Limb (tissue), 2 donors: ENCODE measurements at regions not wholly inside any gene's neighbourhood (a gene's known extent, or its start where the extent isn't known, plus 50 kb on each side); places are given as distances from the start of the nearest gene placed in this dataset.
"Not testable (repeated sequence)": the region's sequence is repeated elsewhere in the genome, so short reads cannot be mapped to it uniquely, and the experiment has no call there.

ENCODE experiments used
- DNase-seq, 2 donors: peaks; one replicate each; pipeline ENCODE4 v3.0.0-alpha.2; 2016; ENCODE audit errors: extremely low spot score in 2 of 2

- no peak for DNase-seq
These were observed 55.1 kb upstream of the F9 start for GRCh38 chrX:139475432-139475831.

GRCh38 chrX:139461945-139462344 is 68.6 kb upstream of the F9 start:
- DNase-seq = not testable (repeated sequence)

- no peak for DNase-seq
These were observed 75.8 kb upstream of the F9 start for GRCh38 chrX:139454743-139455142.

DNA sequence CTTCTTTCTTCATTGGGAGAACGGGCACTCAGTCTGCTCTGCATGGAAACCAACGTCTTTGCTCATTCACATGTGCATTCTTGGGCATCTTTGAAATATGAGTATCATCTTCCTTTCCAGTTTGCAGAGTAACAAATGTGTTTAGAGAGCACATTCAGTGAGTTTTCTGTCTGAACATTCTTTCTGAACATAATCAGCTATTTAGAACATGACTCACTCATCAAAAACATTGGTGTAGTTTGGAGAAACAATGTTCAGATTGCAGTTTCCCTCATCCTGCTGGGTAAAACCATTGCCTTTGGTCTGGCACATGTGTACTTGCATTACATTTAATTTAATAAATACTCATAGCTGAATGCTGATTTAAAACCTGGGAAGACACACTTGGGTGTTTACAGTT is 81.5 kb upstream of the F9 start:
- no peak for DNase-seq

GRCh38 chrX:139446832-139447231 is 83.7 kb upstream of the F9 start:
- no peak for DNase-seq

DNA sequence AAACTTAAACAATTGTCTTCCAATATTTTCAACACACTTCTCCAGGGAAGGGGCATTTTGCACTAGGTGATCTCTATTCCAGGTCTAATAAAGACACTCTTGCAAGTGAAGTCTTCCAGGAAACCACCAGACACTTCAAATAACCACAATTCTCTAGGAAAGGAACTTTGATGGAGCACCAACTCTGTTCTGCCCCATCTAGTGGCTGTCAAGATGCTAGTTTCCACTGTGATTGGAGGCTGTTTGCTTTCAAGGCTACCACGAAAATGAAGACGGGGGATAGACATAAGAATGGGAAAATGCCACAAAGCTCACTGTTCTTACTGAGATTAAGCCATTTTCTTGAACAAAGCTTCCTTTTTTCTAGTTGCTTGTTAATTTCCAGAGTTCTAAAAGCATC is 100.6 kb upstream of the F9 start:
- DNase-seq = no peak

DNA sequence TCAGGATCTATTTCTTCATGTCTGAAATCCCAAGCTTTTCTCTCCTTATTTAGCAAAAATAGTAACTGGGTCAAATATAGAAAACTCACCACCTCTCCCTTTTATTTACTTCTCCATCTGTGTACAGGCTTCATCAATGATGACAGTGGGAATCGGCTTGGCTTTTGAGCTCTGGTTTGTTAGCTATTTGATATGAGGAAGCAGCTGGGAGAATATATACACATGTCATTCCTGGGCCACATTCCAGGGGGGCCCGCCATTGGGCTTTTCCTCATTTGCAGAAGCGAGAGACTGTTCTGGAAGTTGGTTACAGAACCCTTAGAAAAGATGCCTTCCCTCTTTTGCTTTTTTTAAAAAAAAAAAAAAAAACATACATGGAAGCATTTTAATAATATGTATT is 107.4 kb upstream of the F9 start:
- DNase-seq = peak; percentile 36 to 38

DNA sequence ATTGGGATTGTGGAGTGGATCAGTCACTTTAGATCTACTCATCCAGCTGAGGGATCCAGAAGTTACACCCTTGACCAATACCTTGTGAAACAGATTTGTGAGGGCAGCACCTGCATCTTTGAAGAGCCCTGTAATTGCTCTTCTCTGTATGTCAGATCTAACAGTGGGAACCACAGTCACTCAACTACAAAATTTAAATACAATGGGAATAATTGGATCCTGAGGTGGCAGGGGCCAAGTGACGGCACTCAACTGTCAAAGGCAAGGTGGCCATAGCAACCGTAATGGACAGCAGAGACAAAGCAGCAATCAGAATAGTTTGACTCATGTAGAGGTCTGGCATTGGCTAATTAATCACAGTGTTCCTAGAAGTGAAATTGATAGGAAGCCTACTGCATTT is 132.3 kb upstream of the F9 start:
- DNase-seq = not testable (repeated sequence)

DNA sequence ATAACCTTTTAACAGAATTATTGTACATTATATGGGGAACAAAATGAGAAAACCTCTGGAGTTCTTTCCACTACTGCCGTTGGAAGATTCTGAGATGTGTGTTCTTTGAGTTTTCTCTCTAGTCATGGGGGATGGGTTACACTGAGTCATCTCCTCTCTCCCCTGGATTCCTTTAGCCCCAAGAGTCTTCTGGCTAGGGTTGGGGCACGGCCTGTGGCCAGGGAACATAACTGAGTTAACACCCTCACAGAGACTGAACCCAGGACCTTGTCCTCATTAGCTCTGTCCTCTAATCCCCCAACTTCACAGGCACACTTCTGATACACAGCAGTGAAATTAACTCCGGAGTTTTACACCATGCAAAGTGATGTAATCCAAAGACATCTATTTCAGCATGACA is 142.3 kb upstream of the F9 start:
- DNase-seq = no peak

- no peak for DNase-seq
These were observed 148.0 kb upstream of the F9 start for GRCh38 chrX:139382529-139382928.

DNA sequence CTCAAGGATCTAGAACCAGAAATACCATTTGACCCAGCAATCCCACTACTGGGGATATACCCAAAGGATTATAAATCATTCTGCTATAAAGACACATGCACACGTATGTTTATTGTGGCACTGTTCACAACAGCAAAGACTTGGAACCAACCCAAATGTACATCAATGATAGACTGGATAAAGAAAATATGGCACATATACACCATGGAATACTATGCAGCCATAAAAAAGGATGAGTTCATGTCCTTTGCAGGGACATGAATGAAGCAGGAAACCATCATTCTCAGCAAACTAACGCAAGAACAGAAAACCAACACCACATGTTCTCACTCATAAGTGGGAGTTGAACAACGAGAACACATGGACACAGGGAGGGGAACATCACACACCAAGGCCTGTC is 154.0 kb upstream of the F9 start:
- DNase-seq = not testable (repeated sequence)

GRCh38 chrX:139360356-139360755 is 170.2 kb upstream of the F9 start:
- DNase-seq = no peak

- DNase-seq = not testable (repeated sequence)
These were observed 187.9 kb upstream of the F9 start for GRCh38 chrX:139342594-139342991.

DNA sequence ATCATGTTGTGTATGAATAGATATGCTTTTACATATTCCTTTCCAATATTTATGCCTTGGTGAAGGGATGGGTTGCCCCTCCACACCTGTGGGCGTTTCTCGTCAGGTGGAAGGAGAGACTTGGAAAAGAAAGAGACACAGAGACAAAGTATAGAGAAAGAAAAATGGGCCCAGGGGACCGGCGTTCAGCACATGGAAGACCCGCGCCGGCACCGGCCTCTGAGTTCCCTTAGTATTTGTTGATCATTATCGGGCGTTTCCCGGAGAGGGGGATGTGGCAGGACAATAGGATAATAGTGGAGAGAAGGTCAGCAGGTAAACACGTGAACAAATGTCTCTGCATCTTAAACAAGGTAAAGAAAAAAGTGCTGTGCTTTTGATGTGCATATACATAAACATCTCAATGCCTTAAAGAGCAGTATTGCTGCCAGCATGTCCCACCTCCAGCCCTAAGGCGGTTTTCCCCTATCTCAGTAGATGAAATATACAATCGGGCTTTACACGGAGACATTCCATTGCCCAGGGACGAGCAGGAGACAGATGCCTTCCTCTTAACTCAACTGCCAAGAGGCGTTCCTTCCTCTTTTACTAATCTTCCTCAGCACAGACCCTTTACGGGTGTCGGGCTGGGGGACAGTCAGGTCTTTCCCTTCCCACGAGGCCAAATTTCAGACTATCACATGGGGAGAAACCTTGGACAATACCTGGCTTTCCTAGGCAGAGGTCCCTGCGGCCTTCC is 188.5 kb upstream of the F9 start:
- not testable (repeated sequence) for DNase-seq

GRCh38 chrX:139332441-139332840 is 198.1 kb upstream of the F9 start:
- DNase-seq = no peak

DNA sequence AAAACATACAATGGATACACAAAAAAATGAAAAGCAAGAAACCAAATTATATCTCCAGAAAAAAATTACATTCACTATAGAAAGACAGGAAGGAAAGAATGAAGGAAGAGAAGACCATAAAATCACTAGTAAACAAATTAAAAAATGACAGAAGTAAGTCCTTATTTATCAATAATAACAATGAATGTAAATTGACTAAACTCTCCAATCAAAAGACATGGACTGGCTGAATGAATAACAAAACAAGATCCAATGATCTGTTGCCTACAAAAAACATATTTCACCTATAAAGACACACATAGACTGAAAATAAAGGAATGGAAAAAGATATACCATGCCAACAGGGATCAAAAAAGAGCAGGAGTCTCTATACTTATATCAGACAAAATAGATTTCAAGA is 203.2 kb upstream of the F9 start:
- DNase-seq = no peak

DNA sequence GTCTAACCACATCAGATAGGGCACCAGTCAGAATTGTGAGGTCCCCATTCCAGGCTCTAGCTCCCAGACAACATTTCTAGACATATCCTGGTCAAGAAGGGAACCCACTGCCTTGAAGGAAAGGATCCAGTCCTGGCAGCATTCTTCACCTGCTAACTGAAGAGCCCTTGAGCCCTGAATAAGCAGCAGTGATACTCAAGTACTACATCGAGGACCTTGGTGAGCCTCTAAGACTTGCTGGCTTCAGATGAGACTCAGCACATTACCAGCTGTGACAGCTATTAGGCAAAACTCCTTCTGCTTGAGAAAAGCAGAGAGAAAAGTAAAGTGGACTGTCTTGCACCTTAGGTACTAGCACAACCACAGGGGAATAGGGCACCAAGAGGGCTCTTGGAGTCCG is 205.8 kb upstream of the F9 start:
- no peak for DNase-seq

- not testable (repeated sequence) for DNase-seq
These were observed 209.7 kb upstream of the F9 start for GRCh38 chrX:139320661-139321354.

DNA sequence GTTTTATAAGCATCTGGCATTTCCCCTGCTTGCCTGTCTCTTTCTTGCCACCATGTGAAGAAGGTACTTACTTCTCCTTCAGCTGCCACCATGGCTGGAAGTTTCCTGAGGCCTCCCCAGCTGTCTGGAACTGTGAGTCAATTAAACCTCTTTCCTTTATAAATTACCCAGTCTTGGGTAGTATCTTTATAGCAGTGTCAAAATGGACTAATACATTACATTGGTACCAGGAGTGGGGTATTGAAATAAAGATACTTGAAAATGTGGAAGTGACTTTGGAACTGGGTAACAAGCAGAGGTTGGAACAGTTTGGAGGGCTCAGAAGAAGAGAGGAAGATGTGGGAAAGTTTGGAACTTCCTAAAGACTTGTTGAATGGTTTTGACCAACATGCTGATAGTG is 223.9 kb upstream of the F9 start:
- not testable (repeated sequence) for DNase-seq

DNA sequence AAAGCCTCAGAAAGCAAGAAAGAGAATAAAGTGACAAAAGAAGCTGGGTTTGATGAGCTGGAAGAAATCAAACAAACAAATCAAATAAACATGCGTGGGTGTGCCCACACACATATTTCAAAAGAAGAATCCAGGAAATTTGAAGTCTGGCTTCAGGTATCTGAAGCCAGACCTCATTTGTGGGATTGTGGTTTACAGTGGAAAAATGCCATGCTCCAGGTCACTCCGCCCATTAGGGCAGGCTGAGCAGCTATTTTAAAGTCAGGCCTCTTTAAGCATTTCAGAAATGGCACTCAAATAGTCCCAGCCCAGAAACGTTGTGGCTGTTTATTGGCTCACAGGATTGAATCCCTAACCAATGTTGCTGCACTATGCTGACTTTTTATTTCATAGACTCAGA is 226.1 kb upstream of the F9 start:
- no peak for DNase-seq

- no peak for DNase-seq
These were observed 231.2 kb upstream of the F9 start for GRCh38 chrX:139299309-139299708.

GRCh38 chrX:139298437-139298836 is 232.1 kb upstream of the F9 start:
- DNase-seq = no peak

DNA sequence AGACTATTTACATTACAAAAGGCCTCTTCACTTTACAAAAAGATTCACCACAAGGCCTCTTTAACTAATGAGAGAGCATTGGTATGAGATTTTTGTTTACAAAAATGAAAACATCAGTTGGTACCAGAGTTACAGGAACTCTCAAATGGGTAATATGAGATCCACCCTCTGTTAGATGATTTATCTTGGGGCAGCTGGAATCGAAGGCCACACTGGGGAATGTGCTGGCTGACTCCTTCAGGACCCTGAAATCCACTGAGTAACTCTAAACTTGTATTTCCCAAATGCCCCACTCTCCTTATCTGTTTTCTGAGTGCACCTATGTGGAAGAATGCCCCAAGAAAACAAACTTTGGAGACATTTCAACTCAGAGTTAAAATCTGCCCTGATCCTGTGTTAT is 232.9 kb upstream of the F9 start:
- DNase-seq = no peak
